A549 (cell line): ENCODE measurements at regions not wholly inside any gene's neighbourhood (a gene's known extent, or its start where the extent isn't known, plus 50 kb on each side); places are given as distances from the start of the nearest gene placed in this dataset.

ENCODE experiments used
- BHLHE40 ChIP-seq: IDR thresholded peaks from 2 replicates; pipeline ENCODE4 v1.6.1; 2012; ENCODE audit warnings: low read depth, low read length, inconsistent platforms
- CHD2 ChIP-seq: fragments of 150-350 bp; IDR thresholded peaks from 2 replicates; pipeline ENCODE4 v1.6.1; 2014; ENCODE audit warnings: low read length; ENCODE audit not compliant: partially characterized antibody
- CTCF ChIP-seq: fragments of >200 bp; sonication (Bioruptor Twin); formaldehyde crosslinking; IDR thresholded peaks from 3 replicates; pipeline ENCODE4 v1.5.1; 2016
- EP300 ChIP-seq, 2 experiments: fragments of >200 bp; sonication (Bioruptor Twin); formaldehyde crosslinking; IDR thresholded peaks; 2 replicates in 1 of 2; 3 replicates in 1 of 2; pipeline ENCODE4 v1.6.1; 2016 to 2017
- JUNB ChIP-seq: fragments of >200 bp; sonication (Bioruptor Twin); formaldehyde crosslinking; IDR thresholded peaks from 2 replicates; pipeline ENCODE4 v1.6.1; 2016
- RAD21 ChIP-seq, 2 experiments: fragments of >200 bp in 1 of 2; sonication (Bioruptor Twin) in 1 of 2; formaldehyde crosslinking in 1 of 2; IDR thresholded peaks in 1 of 2; conservative IDR thresholded peaks in 1 of 2; 2 replicates in 1 of 2; 3 replicates in 1 of 2; pipeline ENCODE4 v1.6.1; 2012 to 2018; ENCODE audit warnings: inconsistent platforms in 1 of 2
- RCOR1 ChIP-seq: fragments of 150-350 bp; IDR thresholded peaks from 2 replicates; pipeline ENCODE4 v1.6.1; 2014; ENCODE audit warnings: antibody characterized with exemption, low read length, low read depth
- ZFP36 ChIP-seq: fragments of 450-650 bp; IDR thresholded peaks from 2 replicates; pipeline ENCODE4 v1.6.1; 2014; ENCODE audit warnings: borderline replicate concordance; ENCODE audit not compliant: partially characterized antibody
- TF ChIP-seq, protein P1 (sequence below): fragments of 200-600 bp; sonication (generic); IDR thresholded peaks from 2 replicates; pipeline ENCODE4 v1.6.1; 2016; ENCODE audit warnings: antibody characterized with exemption, mild to moderate bottlenecking, moderate library complexity
- TF ChIP-seq, protein P2 (sequence below): fragments of 150-350 bp; IDR thresholded peaks from 2 replicates; pipeline ENCODE4 v1.6.1; 2014; ENCODE audit warnings: low read depth, mild to moderate bottlenecking, low read length
- TF ChIP-seq, protein P3 (sequence below): IDR thresholded peaks from 2 replicates; pipeline ENCODE4 v1.6.1; 2012

DNA sequence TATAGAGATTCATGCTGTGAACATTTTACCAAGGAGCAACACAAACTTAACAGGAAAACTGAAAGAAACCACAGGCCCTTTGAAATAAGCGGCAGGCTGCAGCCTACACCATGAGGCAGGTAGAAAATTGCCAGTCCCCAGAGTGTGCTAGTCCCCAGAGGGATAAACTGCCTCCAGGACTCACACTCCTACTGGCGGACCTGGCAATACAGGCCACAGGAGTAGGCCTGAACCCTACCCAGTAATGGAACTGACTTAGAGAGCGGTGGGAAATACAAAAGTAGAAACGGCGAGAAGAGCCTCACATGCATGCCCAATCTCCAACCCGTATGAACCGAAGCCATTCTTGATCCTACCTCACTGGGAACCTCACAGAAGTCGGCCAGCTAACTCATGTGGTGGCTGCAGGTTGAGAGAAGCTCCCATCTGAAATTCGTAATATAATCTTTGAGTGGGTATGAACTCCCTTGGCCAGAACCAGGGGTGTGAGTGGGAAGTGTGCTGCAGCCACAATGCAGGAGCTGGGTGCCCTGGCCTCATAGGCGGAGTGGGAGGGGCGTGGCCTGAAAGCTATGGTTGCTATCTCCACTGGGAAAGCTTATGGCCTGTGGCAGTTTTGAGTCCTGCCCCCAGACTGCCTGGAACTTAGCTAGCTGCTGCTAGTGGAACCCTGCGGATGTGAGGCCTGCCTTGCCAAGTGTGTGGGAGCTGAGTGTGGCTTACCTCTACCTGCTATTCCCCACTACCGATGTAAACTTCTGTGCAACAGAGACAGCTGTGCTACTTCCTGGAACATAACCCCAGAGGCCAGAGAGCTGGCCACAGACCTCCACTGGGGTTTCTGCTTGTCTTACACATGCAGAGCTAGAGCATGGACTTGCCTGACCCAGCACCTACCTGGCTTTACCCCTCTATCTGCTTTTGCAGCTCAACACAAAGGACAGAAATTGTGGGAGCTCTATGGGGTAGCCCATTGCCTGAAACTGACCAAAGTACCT lies 146.5 kb upstream of the COL21A1 start:
- TF ChIP-seq CTCF (no peak), RCOR1 (no peak), RAD21 (conservative IDR thresholded peaks at IDR 0.05 in 1 of 2, IDR thresholded peaks at IDR 0.05 in 1 of 2) (no peak), CHD2 (no peak), EP300 (IDR thresholded peaks at IDR 0.05) (no peak), JUNB (no peak), ZFP36 (no peak), BHLHE40 (no peak)
- TF ChIP-seq, protein P1, sequence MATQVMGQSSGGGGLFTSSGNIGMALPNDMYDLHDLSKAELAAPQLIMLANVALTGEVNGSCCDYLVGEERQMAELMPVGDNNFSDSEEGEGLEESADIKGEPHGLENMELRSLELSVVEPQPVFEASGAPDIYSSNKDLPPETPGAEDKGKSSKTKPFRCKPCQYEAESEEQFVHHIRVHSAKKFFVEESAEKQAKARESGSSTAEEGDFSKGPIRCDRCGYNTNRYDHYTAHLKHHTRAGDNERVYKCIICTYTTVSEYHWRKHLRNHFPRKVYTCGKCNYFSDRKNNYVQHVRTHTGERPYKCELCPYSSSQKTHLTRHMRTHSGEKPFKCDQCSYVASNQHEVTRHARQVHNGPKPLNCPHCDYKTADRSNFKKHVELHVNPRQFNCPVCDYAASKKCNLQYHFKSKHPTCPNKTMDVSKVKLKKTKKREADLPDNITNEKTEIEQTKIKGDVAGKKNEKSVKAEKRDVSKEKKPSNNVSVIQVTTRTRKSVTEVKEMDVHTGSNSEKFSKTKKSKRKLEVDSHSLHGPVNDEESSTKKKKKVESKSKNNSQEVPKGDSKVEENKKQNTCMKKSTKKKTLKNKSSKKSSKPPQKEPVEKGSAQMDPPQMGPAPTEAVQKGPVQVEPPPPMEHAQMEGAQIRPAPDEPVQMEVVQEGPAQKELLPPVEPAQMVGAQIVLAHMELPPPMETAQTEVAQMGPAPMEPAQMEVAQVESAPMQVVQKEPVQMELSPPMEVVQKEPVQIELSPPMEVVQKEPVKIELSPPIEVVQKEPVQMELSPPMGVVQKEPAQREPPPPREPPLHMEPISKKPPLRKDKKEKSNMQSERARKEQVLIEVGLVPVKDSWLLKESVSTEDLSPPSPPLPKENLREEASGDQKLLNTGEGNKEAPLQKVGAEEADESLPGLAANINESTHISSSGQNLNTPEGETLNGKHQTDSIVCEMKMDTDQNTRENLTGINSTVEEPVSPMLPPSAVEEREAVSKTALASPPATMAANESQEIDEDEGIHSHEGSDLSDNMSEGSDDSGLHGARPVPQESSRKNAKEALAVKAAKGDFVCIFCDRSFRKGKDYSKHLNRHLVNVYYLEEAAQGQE, result no peak
- TF ChIP-seq, protein P2, sequence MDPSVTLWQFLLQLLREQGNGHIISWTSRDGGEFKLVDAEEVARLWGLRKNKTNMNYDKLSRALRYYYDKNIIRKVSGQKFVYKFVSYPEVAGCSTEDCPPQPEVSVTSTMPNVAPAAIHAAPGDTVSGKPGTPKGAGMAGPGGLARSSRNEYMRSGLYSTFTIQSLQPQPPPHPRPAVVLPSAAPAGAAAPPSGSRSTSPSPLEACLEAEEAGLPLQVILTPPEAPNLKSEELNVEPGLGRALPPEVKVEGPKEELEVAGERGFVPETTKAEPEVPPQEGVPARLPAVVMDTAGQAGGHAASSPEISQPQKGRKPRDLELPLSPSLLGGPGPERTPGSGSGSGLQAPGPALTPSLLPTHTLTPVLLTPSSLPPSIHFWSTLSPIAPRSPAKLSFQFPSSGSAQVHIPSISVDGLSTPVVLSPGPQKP, result no peak
- TF ChIP-seq, protein P3, sequence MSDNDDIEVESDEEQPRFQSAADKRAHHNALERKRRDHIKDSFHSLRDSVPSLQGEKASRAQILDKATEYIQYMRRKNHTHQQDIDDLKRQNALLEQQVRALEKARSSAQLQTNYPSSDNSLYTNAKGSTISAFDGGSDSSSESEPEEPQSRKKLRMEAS, result no peak
